Colonic mucosa (tissue), 4 donors: ENCODE measurements at regions not wholly inside any gene's neighbourhood (a gene's known extent, or its start where the extent isn't known, plus 50 kb on each side); places are given as distances from the start of the nearest gene placed in this dataset.

Source experiments
- DNase-seq: peaks from one replicate; pipeline ENCODE4 v3.0.0-alpha.2; 2020
- H3K27ac ChIP-seq: fragments of 200-600 bp; one replicate; pipeline ENCODE4 v1.8.0; 2021
- H3K27me3 ChIP-seq: fragments of 200-600 bp; one replicate; pipeline ENCODE4 v1.8.0; 2021
- H3K36me3 ChIP-seq: fragments of 200-600 bp; one replicate; pipeline ENCODE4 v1.8.0; 2021
- H3K4me1 ChIP-seq: fragments of 200-600 bp; one replicate; pipeline ENCODE4 v1.8.0; 2021; ENCODE audit warnings: mild to moderate bottlenecking
- H3K4me3 ChIP-seq: fragments of 200-600 bp; one replicate; pipeline ENCODE4 v1.8.0; 2021
- H3K9ac ChIP-seq, 2 donors: one replicate each; pipeline ENCODE4 v1.7.0; 2013; ENCODE audit warnings: control low read depth in 2 of 2, low read depth in 2 of 2, low read length in 2 of 2
- H3K9me3 ChIP-seq: fragments of 200-600 bp; one replicate; pipeline ENCODE4 v1.8.0; 2021
- CTCF ChIP-seq: fragments of 200-600 bp; IDR thresholded peaks from one replicate; pipeline ENCODE4 v1.8.0; 2022; ENCODE audit warnings: antibody characterized with exemption, mild to moderate bottlenecking
- intact Hi-C: fragments of 100-400 bp; cut with DNase I; formaldehyde crosslinking; loops from one replicate; pipeline ENCODE4 v1.14.1; 2022
- donor health status: healthy.
- donor health status: DM: no; HTN: no; CAD: no.
- donor health status: DM: no; HTN: no; CAD: no.

- no peak overlapping the region for H3K9ac ChIP-seq
- H3K27me3 ChIP-seq = no peaks in the 10 kb centered on the region
- no peaks in the 10 kb centered on the region for H3K36me3 ChIP-seq
- no peak overlapping the region for H3K4me3 ChIP-seq
- no peaks in the 10 kb centered on the region for H3K4me1 ChIP-seq
- TF ChIP-seq CTCF = no peak
- DNase-seq = no peak
- intact Hi-C loops = no loop called here
- H3K9me3 ChIP-seq = no peaks in the 10 kb centered on the region
- H3K27ac ChIP-seq = no peak overlapping the region
Measured at GRCh38 chr10:64148607-64149006, 627.4 kb downstream of the REEP3 start.

DNA sequence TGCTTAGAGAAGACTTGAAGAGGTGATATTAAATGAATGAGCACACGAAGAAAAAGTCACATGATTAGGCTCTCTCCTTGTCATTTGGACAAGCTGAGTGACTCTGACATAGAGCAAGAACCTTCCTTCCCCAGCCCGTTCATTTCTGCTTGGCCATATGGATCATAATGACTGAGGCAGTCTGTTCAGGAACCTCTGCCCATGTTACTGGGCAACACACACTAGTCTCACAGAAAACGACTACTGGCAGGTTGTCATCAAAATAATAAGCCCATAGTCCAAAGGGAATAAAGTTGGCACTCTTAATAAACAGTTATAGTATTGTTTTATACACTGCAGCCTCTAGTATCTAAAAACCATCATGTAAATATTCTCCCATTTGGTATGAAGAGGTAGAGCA, 635.0 kb downstream of the REEP3 start:
- intact Hi-C loops = no loop called here
- Histone ChIP-seq H3K4me1 (no peaks in the 10 kb centered on the region), H3K9ac (no peak overlapping the region), H3K36me3 (no peaks in the 10 kb centered on the region), H3K27ac (no peak overlapping the region), H3K4me3 (no peak overlapping the region), H3K27me3 (no peaks in the 10 kb centered on the region), H3K9me3 (no peaks in the 10 kb centered on the region)
- TF ChIP-seq CTCF = no peak
- no peak for DNase-seq

- no peaks in the 10 kb centered on the region for H3K36me3 ChIP-seq
- TF ChIP-seq CTCF = no peak
- no peak for DNase-seq
- no peaks in the 10 kb centered on the region for H3K9me3 ChIP-seq
- no peaks in the 10 kb centered on the region for H3K27me3 ChIP-seq
- no peak overlapping the region for H3K9ac ChIP-seq
- intact Hi-C loops = no loop called here
- H3K4me3 ChIP-seq = no peak overlapping the region
- no peaks in the 10 kb centered on the region for H3K4me1 ChIP-seq
- no peak overlapping the region for H3K27ac ChIP-seq
Measured at GRCh38 chr10:64158551-64158950, 637.4 kb downstream of the REEP3 start.

DNA sequence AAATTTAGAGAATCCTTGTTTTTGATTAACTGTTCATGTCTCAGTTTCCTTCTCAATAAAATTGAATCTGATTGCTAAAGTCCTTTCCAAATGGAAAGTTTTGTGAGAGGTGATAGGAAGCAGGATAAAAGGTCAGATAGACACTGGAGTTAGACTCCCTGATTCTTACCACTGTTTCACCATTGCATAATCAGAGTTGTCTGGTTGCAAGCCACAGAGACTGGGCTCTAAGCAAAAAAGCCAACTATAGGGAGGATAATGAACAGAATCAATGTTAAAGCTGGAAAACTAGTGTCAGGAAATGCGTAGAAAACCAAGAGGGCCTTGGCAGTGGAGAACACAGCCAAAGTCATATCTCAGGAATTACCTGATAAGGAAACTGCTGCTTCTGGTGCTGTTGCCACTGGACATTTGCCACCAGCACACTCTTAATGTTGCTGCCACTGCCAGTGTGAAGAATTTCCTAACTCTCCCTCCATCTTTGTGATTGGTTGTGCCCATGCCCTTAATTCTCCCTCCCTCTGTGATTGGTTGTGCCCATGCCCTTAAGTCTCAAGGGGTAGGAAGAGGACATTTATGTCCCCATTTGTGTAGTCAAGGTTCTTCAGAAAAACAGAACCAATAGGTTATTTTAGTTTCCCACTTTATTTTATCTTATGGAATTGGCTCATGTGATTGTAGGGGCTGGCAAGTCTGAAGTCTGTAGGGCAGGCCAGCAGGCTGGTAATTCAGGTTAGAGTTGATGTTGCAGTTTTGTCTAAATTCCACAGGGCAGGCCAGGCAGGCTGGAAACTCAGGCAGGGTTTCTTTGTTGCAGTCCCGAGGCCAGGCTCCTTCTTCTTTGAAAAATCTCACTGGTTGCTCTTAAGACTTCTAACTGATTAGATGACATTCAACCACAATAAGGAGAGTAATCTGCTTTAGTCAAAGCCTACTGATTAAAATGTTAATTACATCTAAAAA, 639.0 kb downstream of the REEP3 start:
- no peak for TF ChIP-seq CTCF
- Histone ChIP-seq H3K27me3 (no peaks in the 10 kb centered on the region), H3K4me3 (no peak overlapping the region), H3K9me3 (no peaks in the 10 kb centered on the region), H3K9ac (no peak overlapping the region), H3K4me1 (no peaks in the 10 kb centered on the region), H3K27ac (no peak overlapping the region), H3K36me3 (no peaks in the 10 kb centered on the region)
- intact Hi-C loops = no loop called here
- no peak for DNase-seq

- no peak overlapping the region for H3K9ac ChIP-seq
- intact Hi-C loops = no loop called here
- no peak for DNase-seq
- H3K27ac ChIP-seq = no peak overlapping the region
- H3K27me3 ChIP-seq = no peaks in the 10 kb centered on the region
- no peaks in the 10 kb centered on the region for H3K36me3 ChIP-seq
- no peak overlapping the region for H3K4me3 ChIP-seq
- no peak for TF ChIP-seq CTCF
- H3K4me1 ChIP-seq = no peaks in the 10 kb centered on the region
- no peaks in the 10 kb centered on the region for H3K9me3 ChIP-seq
Measured at GRCh38 chr10:64170791-64171190, 649.6 kb downstream of the REEP3 start.
